HFFc6 (cell line): ENCODE measurements at regions not wholly inside any gene's neighbourhood (a gene's known extent, or its start where the extent isn't known, plus 50 kb on each side); places are given as distances from the start of the nearest gene placed in this dataset.

Experiments used
- DNase-seq: peaks from one replicate; pipeline ENCODE4 v3.0.0-alpha.2; 2018
- H3K27ac Mint-ChIP-seq: 2 replicates; pipeline ENCODE4 v1.8.0; 2020; ENCODE audit warnings: mild to moderate bottlenecking, mixed read lengths
- H3K27me3 Mint-ChIP-seq: 2 replicates; pipeline ENCODE4 v1.8.0; 2021; ENCODE audit warnings: mild to moderate bottlenecking, moderate library complexity, mixed read lengths; ENCODE audit not compliant: insufficient read depth
- H3K36me3 Mint-ChIP-seq: 2 replicates; pipeline ENCODE4 v1.8.0; 2021; ENCODE audit warnings: low read depth, mixed read lengths
- H3K4me1 Mint-ChIP-seq: 2 replicates; pipeline ENCODE4 v1.8.0; 2020; ENCODE audit warnings: low read depth, mixed read lengths
- H3K4me3 Mint-ChIP-seq: 2 replicates; pipeline ENCODE4 v1.8.0; 2020; ENCODE audit warnings: mild to moderate bottlenecking, moderate library complexity, mixed read lengths
- H3K9me3 Mint-ChIP-seq: 2 replicates; pipeline ENCODE4 v1.8.0; 2020; ENCODE audit warnings: mild to moderate bottlenecking, mixed read lengths
- CTCF ChIP-seq: fragments of 200-600 bp; sonication (generic); IDR thresholded peaks from 2 replicates; pipeline ENCODE4 v1.5.0; 2021; ENCODE audit warnings: antibody characterized with exemption, mild to moderate bottlenecking

GRCh38 chr3:41116851-41117250 lies 82.5 kb upstream of the CTNNB1 start:
- Mint-ChIP-seq H3K9me3 (no peaks in the 10 kb centered on the region), H3K27ac (peak overlapping the region; percentile 69; the same call in 1 of the 2 replicates), H3K27me3 (peaks cover 5% of the 10 kb centered on the region), H3K4me1 (peaks cover 20% of the 10 kb centered on the region), H3K4me3 (peak overlapping the region; percentile 12; the same call in 1 of the 2 replicates), H3K36me3 (no peaks in the 10 kb centered on the region)
- no peak for TF ChIP-seq CTCF
- no peak for DNase-seq

- H3K4me1 Mint-ChIP-seq, result peaks cover 20% of the 10 kb centered on the region
- H3K36me3 Mint-ChIP-seq, result no peaks in the 10 kb centered on the region
- DNase-seq, result peak; percentile 92
- TF ChIP-seq CTCF, result no peak
- no peaks in the 10 kb centered on the region for H3K9me3 Mint-ChIP-seq
- H3K4me3 Mint-ChIP-seq, result peak overlapping the region; percentile 12; the same call in 1 of the 2 replicates
- H3K27ac Mint-ChIP-seq, result peak overlapping the region; percentile 69
- H3K27me3 Mint-ChIP-seq, result peaks cover 2% of the 10 kb centered on the region
Measured at GRCh38 chr3:41117398-41117870, 81.9 kb upstream of the CTNNB1 start.

DNA sequence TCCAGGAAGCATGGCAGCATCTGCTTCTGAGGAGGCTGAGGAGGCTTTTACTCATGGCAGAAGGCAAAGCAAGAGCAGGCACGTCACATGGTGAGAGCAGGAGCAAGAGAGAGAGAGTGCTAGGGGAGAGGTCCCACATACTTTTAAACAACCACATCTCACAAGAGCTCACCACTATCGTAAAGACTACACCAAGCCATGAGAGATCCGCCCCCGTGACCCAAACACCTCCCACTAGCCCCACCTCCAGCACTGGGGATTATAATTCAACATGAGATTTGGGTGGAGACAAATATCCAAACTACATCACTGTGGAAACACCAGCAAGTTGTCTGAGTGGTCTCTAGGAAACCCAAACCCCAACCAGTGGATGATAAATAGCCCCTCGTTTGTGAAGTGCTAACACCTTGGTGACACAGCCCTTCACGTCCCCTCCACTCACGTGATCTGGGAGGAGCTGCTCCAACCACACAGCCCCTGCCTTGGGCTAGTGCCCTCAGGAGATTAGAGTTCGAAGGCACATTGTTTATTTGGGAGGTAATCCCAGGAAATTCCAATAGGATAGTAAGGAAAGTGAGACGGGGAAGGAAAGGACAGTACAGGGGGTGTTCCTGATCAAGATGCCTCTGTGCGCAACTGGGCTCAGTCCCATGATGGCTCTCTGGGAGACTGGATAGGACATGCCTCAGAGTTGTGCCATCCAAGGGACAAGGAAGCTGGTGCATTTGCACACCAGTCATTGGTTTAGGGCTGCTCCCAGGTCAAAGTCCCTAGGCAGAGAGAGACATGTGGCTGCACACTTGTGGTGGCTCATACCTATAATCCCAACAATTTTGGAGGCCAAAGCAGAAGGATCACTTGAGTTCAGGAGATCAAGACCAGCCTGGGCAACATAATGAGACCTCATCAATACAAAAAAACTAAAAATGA lies 80.6 kb upstream of the CTNNB1 start:
- Mint-ChIP-seq H3K27ac (peak overlapping the region; percentile 61; the same call in 1 of the 2 replicates), H3K4me3 (no peak overlapping the region), H3K27me3 (peaks cover 2% of the 10 kb centered on the region; the same call in 1 of the 2 replicates), H3K4me1 (peaks cover 20% of the 10 kb centered on the region), H3K9me3 (no peaks in the 10 kb centered on the region), H3K36me3 (no peaks in the 10 kb centered on the region)
- TF ChIP-seq CTCF, result no peak
- no peak for DNase-seq

- Mint-ChIP-seq H3K27me3 (peaks cover 2% of the 10 kb centered on the region; the same call in 1 of the 2 replicates), H3K27ac (no peak overlapping the region), H3K36me3 (no peaks in the 10 kb centered on the region), H3K4me3 (no peak overlapping the region), H3K9me3 (peaks cover 5% of the 10 kb centered on the region; the same call in 1 of the 2 replicates), H3K4me1 (peaks cover 20% of the 10 kb centered on the region)
- no peak for DNase-seq
- no peak for TF ChIP-seq CTCF
Measured at GRCh38 chr3:41120460-41120859, 78.8 kb upstream of the CTNNB1 start.

GRCh38 chr3:41125258-41125657 lies 74.0 kb upstream of the CTNNB1 start:
- H3K9me3 Mint-ChIP-seq, result peaks cover 31% of the 10 kb centered on the region; the same call in 1 of the 2 replicates
- no peak overlapping the region for H3K27ac Mint-ChIP-seq
- no peak overlapping the region for H3K4me3 Mint-ChIP-seq
- no peak for DNase-seq
- H3K4me1 Mint-ChIP-seq, result no peaks in the 10 kb centered on the region
- no peaks in the 10 kb centered on the region; the same call in 1 of the 2 replicates for H3K27me3 Mint-ChIP-seq
- TF ChIP-seq CTCF, result no peak
- no peaks in the 10 kb centered on the region for H3K36me3 Mint-ChIP-seq
